HG02759 (cell line): ENCODE measurements at regions not wholly inside any gene's neighbourhood (a gene's known extent, or its start where the extent isn't known, plus 50 kb on each side); places are given as distances from the start of the nearest gene placed in this dataset.
"Not testable (repeated sequence)": the region's sequence is repeated elsewhere in the genome, so short reads cannot be mapped to it uniquely, and the experiment has no call there.

Experiments used
- ATAC-seq: cut with Tn5 transposase; IDR thresholded peaks from one replicate; pipeline ENCODE4 v1.9.1; 2021; ENCODE audit warnings: mild to moderate bottlenecking, moderate library complexity; ENCODE audit not compliant: unreplicated experiment

GRCh38 chr1:9459816-9460407 lies 79.4 kb upstream of the SLC25A33 start:
- ATAC-seq = no peak

- ATAC-seq = no peak
Observed at GRCh38 chr1:9465640-9466039, 73.6 kb upstream of the SLC25A33 start.

- no peak for ATAC-seq
Observed at GRCh38 chr1:9466780-9467758, 72.2 kb upstream of the SLC25A33 start.

- not testable (repeated sequence) for ATAC-seq
Observed at GRCh38 chr1:9469882-9470281, 69.4 kb upstream of the SLC25A33 start.

GRCh38 chr1:9471679-9472078 lies 67.6 kb upstream of the SLC25A33 start:
- no peak for ATAC-seq

- no peak for ATAC-seq
Observed at GRCh38 chr1:9472386-9473031, 66.8 kb upstream of the SLC25A33 start.

GRCh38 chr1:9473032-9473807 lies 66.0 kb upstream of the SLC25A33 start:
- no peak for ATAC-seq

- no peak for ATAC-seq
Observed at GRCh38 chr1:9475061-9475627, 64.1 kb upstream of the SLC25A33 start.

GRCh38 chr1:9476790-9477463 lies 62.3 kb upstream of the SLC25A33 start:
- ATAC-seq = no peak

- ATAC-seq = no peak
Observed at GRCh38 chr1:9477535-9477934, 61.7 kb upstream of the SLC25A33 start.

GRCh38 chr1:9478021-9478420 lies 61.2 kb upstream of the SLC25A33 start:
- no peak for ATAC-seq

- no peak for ATAC-seq
Observed at GRCh38 chr1:9481048-9481447, 58.2 kb upstream of the SLC25A33 start.

GRCh38 chr1:9482403-9482802 lies 56.9 kb upstream of the SLC25A33 start:
- ATAC-seq = no peak

- no peak for ATAC-seq
Observed at GRCh38 chr1:9482816-9483572, 56.3 kb upstream of the SLC25A33 start.

- ATAC-seq = no peak
Observed at GRCh38 chr1:9486466-9487140, 52.7 kb upstream of the SLC25A33 start.
